ENCODE measurements at regions not wholly inside any gene's neighbourhood (a gene's known extent, or its start where the extent isn't known, plus 50 kb on each side); places are given as distances from the start of the nearest gene placed in this dataset.

- TF ChIP-seq, protein P1, sequence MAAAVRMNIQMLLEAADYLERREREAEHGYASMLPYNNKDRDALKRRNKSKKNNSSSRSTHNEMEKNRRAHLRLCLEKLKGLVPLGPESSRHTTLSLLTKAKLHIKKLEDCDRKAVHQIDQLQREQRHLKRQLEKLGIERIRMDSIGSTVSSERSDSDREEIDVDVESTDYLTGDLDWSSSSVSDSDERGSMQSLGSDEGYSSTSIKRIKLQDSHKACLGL (CRISPR knock-in tag; IDR thresholded peaks at IDR 0.05): no peak
- in situ Hi-C loops (cut with HindIII; ENCODE audit: extremely low pct_ligation_motif_present, low pct_unique_long_range_greater_than_20kb) (no loop called here), intact Hi-C loops (cut with micrococcal nuclease; ENCODE audit: unreplicated experiment) (no loop called here)
- Histone ChIP-seq H3K27me3 (ENCODE audit: control insufficient read depth in 1 of 2, insufficient read depth in 2 of 2, low read length in 2 of 2) (peaks cover 3 to 36% of the 10 kb centered on the region in 2 experiments; a peak in 2 of 5 replicates), H3K4me3 (replicated peaks in 1 of 3; ENCODE audit: insufficient read depth in 1 of 3, low read depth in 2 of 3, low read length in 3 of 3) (no peak overlapping the region), H3K27ac (ENCODE audit: extremely low read length, insufficient read depth, low read length) (no peak overlapping the region), H4K20me1 (ENCODE audit: insufficient read depth, low read length) (no peaks in the 10 kb centered on the region), H3K4me1 (ENCODE audit: insufficient read depth, low read length) (no peaks in the 10 kb centered on the region), H3K36me3 (replicated peaks in 1 of 2; ENCODE audit: control insufficient read depth in 1 of 2, insufficient read depth in 2 of 2, low read length in 2 of 2) (no peaks in the 10 kb centered on the region), H3K9ac (ENCODE audit: insufficient read depth, low read depth, low read length) (no peak overlapping the region), H2AFZ (ENCODE audit: low read length) (no peak overlapping the region), H3K79me2 (ENCODE audit: insufficient read depth, low read length) (no peaks in the 10 kb centered on the region), H3K4me2 (ENCODE audit: low read depth, low read length) (no peak overlapping the region), H3K9me3 (ENCODE audit: low read length) (no peaks in the 10 kb centered on the region)
- 1% methylated on average over 5 of the region's 5 CpGs for WGBS (ENCODE audit: low lambda C conversion rate)
- BruUV-seq (replicated peaks): no TSS peak
- no peak for ATAC-seq
- ChIA-PET CTCF (ENCODE audit: low intra/inter-chr PET ratio, low total read pairs) (no interaction called here), POLR2A (no interaction called here)
- DNase-seq (ENCODE audit: low spot score): no peak
- no peak for FAIRE-seq
Measured at GRCh38 chr2:129301431-129301913, 678.0 kb upstream of the RAB6C start.

DNA sequence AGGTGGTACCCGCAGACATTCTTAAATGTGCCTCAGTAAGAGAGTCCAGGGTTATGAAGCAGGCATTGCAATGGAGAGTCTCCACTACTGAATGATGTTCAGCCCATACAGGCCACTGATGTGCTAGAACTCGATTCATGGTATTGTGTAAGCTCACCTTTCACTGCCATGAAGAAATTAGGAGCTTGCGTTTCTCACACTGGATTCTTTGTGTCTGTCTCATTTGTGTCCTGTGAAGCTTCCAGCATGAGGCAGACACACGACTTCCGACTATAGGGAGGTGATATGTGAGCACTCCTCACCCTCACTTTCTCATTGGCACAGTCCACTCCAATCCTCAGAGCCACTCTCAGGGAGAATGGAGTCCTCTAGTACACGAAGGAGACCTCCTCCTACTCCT, 677.4 kb upstream of the RAB6C start:
- FAIRE-seq (no peak), ATAC-seq (no peak), DNase-seq (ENCODE audit: low spot score) (no peak)
- no peaks in the 10 kb centered on the region for H3K4me1 ChIP-seq (ENCODE audit: insufficient read depth, low read length)
- peaks cover 3 to 36% of the 10 kb centered on the region in 2 experiments; a peak in 2 of 5 replicates for H3K27me3 ChIP-seq (ENCODE audit: control insufficient read depth in 1 of 2, insufficient read depth in 2 of 2, low read length in 2 of 2)
- TF ChIP-seq FOXP1 (IDR thresholded peaks at IDR 0.05) (no peak), FOXP1 (CRISPR knock-in tag; IDR thresholded peaks at IDR 0.05) (no peak), CEBPB (IDR thresholded peaks at IDR 0.05; ENCODE audit: borderline replicate concordance, low read depth, low read length) (0 out of 2 replicates have a peak, but pooled peaks have one; percentile 3)
- in situ Hi-C loops (cut with HindIII; ENCODE audit: extremely low pct_ligation_motif_present, low pct_unique_long_range_greater_than_20kb) (no loop called here), intact Hi-C loops (cut with micrococcal nuclease; ENCODE audit: unreplicated experiment) (no loop called here)
- no peak overlapping the region for H3K9ac ChIP-seq (ENCODE audit: insufficient read depth, low read depth, low read length)
- H3K9me3 ChIP-seq (ENCODE audit: low read length): no peaks in the 10 kb centered on the region
- BruUV-seq (replicated peaks): no TSS peak
- H3K4me3 ChIP-seq (replicated peaks in 1 of 3; ENCODE audit: insufficient read depth in 1 of 3, low read depth in 2 of 3, low read length in 3 of 3): no peak overlapping the region
- ChIA-PET POLR2A (no interaction called here), CTCF (ENCODE audit: low intra/inter-chr PET ratio, low total read pairs) (no interaction called here)
- H3K4me2 ChIP-seq (ENCODE audit: low read depth, low read length): no peak overlapping the region
- no peak overlapping the region for H2AFZ ChIP-seq (ENCODE audit: low read length)
- no peaks in the 10 kb centered on the region for H3K79me2 ChIP-seq (ENCODE audit: insufficient read depth, low read length)
- no peaks in the 10 kb centered on the region for H3K36me3 ChIP-seq (replicated peaks in 1 of 2; ENCODE audit: control insufficient read depth in 1 of 2, insufficient read depth in 2 of 2, low read length in 2 of 2)
- H3K27ac ChIP-seq (ENCODE audit: extremely low read length, insufficient read depth, low read length): no peak overlapping the region
- H4K20me1 ChIP-seq (ENCODE audit: insufficient read depth, low read length): no peaks in the 10 kb centered on the region
- WGBS (ENCODE audit: low lambda C conversion rate): 0% methylated on average over 6 of the region's 6 CpGs
